PC-9 (cell line): ENCODE measurements at regions not wholly inside any gene's neighbourhood (a gene's known extent, or its start where the extent isn't known, plus 50 kb on each side); places are given as distances from the start of the nearest gene placed in this dataset.
A peak's percentile ranks its signal among the peaks of the same experiment; 100 is the strongest.

ENCODE experiments used
- BruUV-seq: library from RNA; stranded (reverse); fragments of 400-500 nt; replicated peaks from 2 replicates; lab custom pipeline; 2021; lab: Mats Ljungman, UMichigan
- CTCF ChIA-PET: fragments of 300-600 bp; sonication (Branson Sonifier 250); formaldehyde crosslinking; loops from one replicate; lab custom pipeline; 2022; ENCODE audit warnings: antibody characterized with exemption; lab: Charles Lee
- POLR2A ChIA-PET: fragments of 300-600 bp; sonication (Branson Sonifier 250); formaldehyde crosslinking; loops from one replicate; lab custom pipeline; 2022; ENCODE audit warnings: antibody characterized with exemption; ENCODE audit not compliant: unreplicated experiment; lab: Charles Lee
- DNase-seq, 2 experiments: peaks; one replicate each; pipeline versions ENCODE4 v3.0.0 to v3.0.0-alpha.2; 2015 to 2022; ENCODE audit warnings: mixed read lengths in 1 of 2
- H2AFZ ChIP-seq: fragments of 200-600 bp; sonication (generic); 2 replicates; pipeline ENCODE4 v1.8.1; 2017; ENCODE audit warnings: antibody characterized with exemption
- H3F3A ChIP-seq: fragments of 200-600 bp; sonication (generic); 2 replicates; pipeline ENCODE4 v1.8.1; 2017; ENCODE audit warnings: antibody characterized with exemption, mild to moderate bottlenecking, low read depth; ENCODE audit not compliant: insufficient read depth
- H3K27ac ChIP-seq: fragments of 200-600 bp; sonication (generic); 2 replicates; pipeline ENCODE4 v1.6.1; 2016; ENCODE audit warnings: mixed run types
- H3K27me3 ChIP-seq: fragments of 200-600 bp; sonication (generic); 2 replicates; pipeline ENCODE4 v1.6.1; 2016; ENCODE audit warnings: low read depth, mixed run types; ENCODE audit not compliant: insufficient read depth
- H3K36me3 ChIP-seq: fragments of 200-600 bp; sonication (generic); 2 replicates; pipeline ENCODE4 v1.6.1; 2016; ENCODE audit warnings: low read depth, mixed run types
- H3K4me1 ChIP-seq: fragments of 200-600 bp; sonication (generic); replicated peaks from 2 replicates; pipeline ENCODE4 v1.6.1; 2016; ENCODE audit warnings: mixed run types; ENCODE audit not compliant: insufficient read depth
- H3K4me2 ChIP-seq: fragments of 200-600 bp; sonication (generic); 2 replicates; pipeline ENCODE4 v1.6.1; 2017; ENCODE audit warnings: mixed run types
- H3K4me3 ChIP-seq: fragments of 200-600 bp; sonication (generic); 2 replicates; pipeline ENCODE4 v1.6.1; 2016; ENCODE audit warnings: mixed run types
- H3K79me2 ChIP-seq: fragments of 200-600 bp; sonication (generic); 2 replicates; pipeline ENCODE4 v1.6.1; 2017; ENCODE audit warnings: low read depth, mixed run types
- H3K9me2 ChIP-seq: fragments of 200-600 bp; sonication (generic); 2 replicates; pipeline ENCODE4 v1.8.1; 2017; ENCODE audit warnings: mild to moderate bottlenecking; ENCODE audit not compliant: insufficient read depth
- H3K9me3 ChIP-seq: fragments of 200-600 bp; sonication (generic); 2 replicates; pipeline ENCODE4 v1.8.1; 2016; ENCODE audit warnings: low read depth; ENCODE audit not compliant: insufficient read depth
- H4K20me1 ChIP-seq: fragments of 200-600 bp; sonication (generic); 2 replicates; pipeline ENCODE4 v1.8.1; 2017; ENCODE audit not compliant: insufficient read depth
- EZH2 ChIP-seq: fragments of 200-600 bp; sonication (generic); IDR thresholded peaks from 2 replicates; pipeline ENCODE4 v1.8.0; 2017; ENCODE audit warnings: antibody characterized with exemption, low read depth
- intact Hi-C: fragments of 100-400 bp; cut with micrococcal nuclease; formaldehyde crosslinking; loops from one replicate; pipeline ENCODE4 v1.10.0; 2022; ENCODE audit not compliant: unreplicated experiment
- TF ChIP-seq, protein P1 (sequence below): fragments of 200-600 bp; sonication (generic); conservative IDR thresholded peaks from 2 replicates; pipeline ENCODE4 v1.6.1; 2017; ENCODE audit warnings: mixed run types, antibody characterized with exemption, mild to moderate bottlenecking, moderate library complexity

DNA sequence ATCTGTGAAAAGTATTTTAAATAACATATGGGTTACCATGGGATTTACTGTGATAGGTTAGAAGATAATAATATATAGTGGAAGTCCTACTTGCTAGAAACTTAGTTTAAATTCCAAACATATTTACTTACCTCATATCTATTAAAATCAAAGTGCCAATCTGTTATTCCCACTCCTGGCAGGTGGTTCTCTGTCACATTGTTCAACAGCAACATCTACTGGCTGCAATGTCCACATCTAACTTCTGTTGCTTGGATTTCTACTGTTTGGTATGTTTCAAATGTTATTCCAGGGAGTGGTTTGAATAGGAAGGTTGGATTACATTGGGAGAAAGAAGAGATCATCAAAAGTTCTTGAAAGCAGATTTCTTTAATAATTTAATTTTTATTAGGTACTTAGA lies 122.5 kb upstream of the NCAM2 start:
- DNase-seq: no peak
- no peak overlapping the region for H3K27ac ChIP-seq
- H3K4me2 ChIP-seq: no peak overlapping the region
- no peaks in the 10 kb centered on the region for H3K4me1 ChIP-seq
- ChIA-PET CTCF (no interaction called here), POLR2A (no interaction called here)
- no peak overlapping the region for H2AFZ ChIP-seq
- no peak for TF ChIP-seq EZH2
- TF ChIP-seq, protein P1, sequence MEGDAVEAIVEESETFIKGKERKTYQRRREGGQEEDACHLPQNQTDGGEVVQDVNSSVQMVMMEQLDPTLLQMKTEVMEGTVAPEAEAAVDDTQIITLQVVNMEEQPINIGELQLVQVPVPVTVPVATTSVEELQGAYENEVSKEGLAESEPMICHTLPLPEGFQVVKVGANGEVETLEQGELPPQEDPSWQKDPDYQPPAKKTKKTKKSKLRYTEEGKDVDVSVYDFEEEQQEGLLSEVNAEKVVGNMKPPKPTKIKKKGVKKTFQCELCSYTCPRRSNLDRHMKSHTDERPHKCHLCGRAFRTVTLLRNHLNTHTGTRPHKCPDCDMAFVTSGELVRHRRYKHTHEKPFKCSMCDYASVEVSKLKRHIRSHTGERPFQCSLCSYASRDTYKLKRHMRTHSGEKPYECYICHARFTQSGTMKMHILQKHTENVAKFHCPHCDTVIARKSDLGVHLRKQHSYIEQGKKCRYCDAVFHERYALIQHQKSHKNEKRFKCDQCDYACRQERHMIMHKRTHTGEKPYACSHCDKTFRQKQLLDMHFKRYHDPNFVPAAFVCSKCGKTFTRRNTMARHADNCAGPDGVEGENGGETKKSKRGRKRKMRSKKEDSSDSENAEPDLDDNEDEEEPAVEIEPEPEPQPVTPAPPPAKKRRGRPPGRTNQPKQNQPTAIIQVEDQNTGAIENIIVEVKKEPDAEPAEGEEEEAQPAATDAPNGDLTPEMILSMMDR: no peak
- H3K27me3 ChIP-seq: no peaks in the 10 kb centered on the region
- H3K36me3 ChIP-seq: no peaks in the 10 kb centered on the region
- H3K4me3 ChIP-seq: no peak overlapping the region
- no peaks in the 10 kb centered on the region for H3K79me2 ChIP-seq
- H4K20me1 ChIP-seq: no peaks in the 10 kb centered on the region
- H3K9me3 ChIP-seq: no peaks in the 10 kb centered on the region
- intact Hi-C loops: loop anchor here (10.0 kb wide), 1 partner anchor 411 kb away; no protein-coding TSS in a partner anchor
- no TSS peak for BruUV-seq
- no peaks in the 10 kb centered on the region for H3K9me2 ChIP-seq
- no peaks in the 10 kb centered on the region for H3F3A ChIP-seq

DNA sequence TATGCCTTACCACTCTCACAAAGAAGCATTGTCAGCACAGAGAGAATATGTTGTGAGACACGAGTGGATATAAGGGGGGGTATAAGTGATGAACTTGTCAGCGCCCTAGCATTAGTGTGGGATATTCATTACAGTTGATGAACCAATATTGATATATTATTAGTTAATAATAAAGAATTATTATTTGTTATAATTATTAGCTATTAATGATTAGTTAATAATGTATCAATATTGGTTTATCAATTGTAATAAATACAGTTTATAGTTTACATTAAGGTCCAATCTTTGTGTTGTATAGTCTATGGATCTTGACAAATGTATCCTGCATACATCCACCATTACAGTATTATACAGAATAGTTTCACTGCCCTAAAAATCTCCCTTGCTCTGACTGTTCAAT lies 120.2 kb upstream of the NCAM2 start:
- TF ChIP-seq, protein P1: no peak
- no peak for TF ChIP-seq EZH2
- intact Hi-C loops: loop anchor here (10.0 kb wide), 1 partner anchor 413 kb away; no protein-coding TSS in a partner anchor
- H3K27me3 ChIP-seq: no peaks in the 10 kb centered on the region
- H3K36me3 ChIP-seq: no peaks in the 10 kb centered on the region
- no peak overlapping the region for H3K27ac ChIP-seq
- H3F3A ChIP-seq: no peaks in the 10 kb centered on the region
- H4K20me1 ChIP-seq: no peaks in the 10 kb centered on the region
- BruUV-seq: no TSS peak
- H3K79me2 ChIP-seq: no peaks in the 10 kb centered on the region
- H3K4me2 ChIP-seq: no peak overlapping the region
- no peaks in the 10 kb centered on the region for H3K9me3 ChIP-seq
- ChIA-PET CTCF (no interaction called here), POLR2A (no interaction called here)
- DNase-seq: no peak
- H3K4me3 ChIP-seq: no peak overlapping the region
- no peak overlapping the region for H2AFZ ChIP-seq
- H3K4me1 ChIP-seq: no peaks in the 10 kb centered on the region
- no peaks in the 10 kb centered on the region for H3K9me2 ChIP-seq

DNA sequence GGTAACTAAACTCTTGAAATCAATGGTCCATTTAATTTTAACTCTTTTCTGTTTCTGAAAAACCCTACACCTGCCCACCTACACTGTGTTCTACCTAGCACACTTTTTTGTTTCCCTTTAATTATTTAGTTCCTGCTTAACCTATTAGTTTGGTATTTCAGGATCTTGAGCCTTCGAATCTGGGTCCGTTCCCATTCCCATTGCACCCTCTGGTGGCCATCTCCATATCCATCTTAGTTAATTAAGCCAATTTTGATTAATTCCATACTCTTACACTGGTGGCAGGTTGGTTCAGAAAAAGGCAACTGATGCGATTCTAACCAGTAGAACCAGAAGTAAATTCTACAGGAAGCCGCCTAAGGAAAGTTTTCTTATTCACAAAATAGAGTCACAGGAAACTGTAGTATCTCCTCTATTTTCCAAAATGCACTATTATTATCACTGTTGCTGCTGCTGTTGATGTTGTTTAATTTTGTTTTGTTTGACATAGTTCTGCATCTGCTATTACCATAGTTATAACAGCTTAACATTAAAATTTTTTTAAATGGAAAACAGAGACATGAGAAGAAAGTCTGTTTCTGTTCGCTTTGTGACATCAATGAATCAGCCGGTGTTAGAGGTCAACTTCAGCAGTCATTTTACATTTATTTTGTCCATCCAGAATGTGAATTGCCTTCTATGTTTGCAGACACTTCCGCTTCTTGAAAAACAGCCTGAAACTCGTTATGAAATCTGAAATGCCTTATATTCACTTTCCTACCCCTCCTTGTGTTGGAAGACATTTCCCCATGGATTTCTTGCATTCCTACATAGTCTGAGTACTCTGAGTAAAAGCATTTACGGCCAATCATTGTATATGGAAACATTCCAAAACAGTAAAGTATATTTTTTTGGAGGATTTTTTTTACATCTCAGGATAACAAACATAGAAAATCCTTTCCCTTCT lies 115.5 kb upstream of the NCAM2 start:
- POLR2A ChIA-PET: no interaction called here
- H3K79me2 ChIP-seq: no peaks in the 10 kb centered on the region
- TF ChIP-seq, protein P1: peak; percentile 74
- no peak for TF ChIP-seq EZH2

More for the DNA sequence above, 115.5 kb upstream of the NCAM2 start:
- CTCF ChIA-PET: no interaction called here
- no peak overlapping the region for H2AFZ ChIP-seq
- H3K27ac ChIP-seq: no peak overlapping the region
- no peaks in the 10 kb centered on the region for H3K4me1 ChIP-seq
- H3K27me3 ChIP-seq: no peaks in the 10 kb centered on the region
- no peaks in the 10 kb centered on the region for H4K20me1 ChIP-seq
- BruUV-seq: no TSS peak
- intact Hi-C loops: loop anchor here (5.0 kb wide), 1 partner anchor 1375 kb away; no protein-coding TSS in a partner anchor
- H3K4me3 ChIP-seq: no peak overlapping the region
- no peak overlapping the region for H3K4me2 ChIP-seq
- DNase-seq: peak in 1 of 2 experiments; percentile 15
- H3K36me3 ChIP-seq: no peaks in the 10 kb centered on the region
- no peaks in the 10 kb centered on the region for H3F3A ChIP-seq
- no peaks in the 10 kb centered on the region for H3K9me3 ChIP-seq
- no peaks in the 10 kb centered on the region for H3K9me2 ChIP-seq
